ENCODE measurements at regions not wholly inside any gene's neighbourhood (a gene's known extent, or its start where the extent isn't known, plus 50 kb on each side); places are given as distances from the start of the nearest gene placed in this dataset.

DNA sequence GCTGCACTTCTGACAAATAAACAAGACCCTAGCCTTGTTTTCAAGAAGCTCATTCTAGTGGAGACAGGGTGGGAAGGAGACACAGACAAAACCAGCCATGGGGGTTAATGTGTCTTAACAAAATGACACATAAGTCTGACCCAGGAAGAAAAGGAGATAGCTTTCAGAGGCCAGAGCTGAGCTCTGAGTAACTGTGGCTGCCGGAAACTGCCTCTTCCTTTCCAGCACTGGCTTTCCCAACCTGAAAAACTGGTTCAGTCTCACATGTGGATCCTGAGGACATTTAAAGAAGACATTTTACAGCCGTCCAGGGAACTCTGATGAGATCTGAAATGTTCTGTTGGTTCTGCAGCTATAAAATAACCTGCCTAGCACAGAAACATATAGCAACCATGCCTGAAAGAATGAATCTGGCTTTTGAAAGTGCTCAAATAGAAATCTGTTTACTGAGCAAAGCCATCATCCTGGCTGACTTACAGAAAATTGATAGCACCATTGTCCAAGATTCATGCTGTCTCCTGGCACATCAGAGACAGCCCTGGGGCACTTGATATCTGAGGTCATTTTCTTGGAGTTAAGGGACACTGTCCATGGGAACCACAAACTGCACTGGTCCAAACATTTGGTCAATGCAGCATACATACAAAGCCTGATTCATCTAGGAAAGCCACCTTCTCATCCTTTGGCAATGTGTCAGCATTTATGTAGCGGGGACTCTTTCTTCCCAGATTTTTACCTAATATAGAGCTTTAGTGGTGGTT, 83.2 kb upstream of the PAX1 start:
- no peak overlapping the region for H3K14ac ChIP-seq (ENCODE audit: insufficient read depth, low read length)
- H3K4me1 Mint-ChIP-seq, result no peaks in the 10 kb centered on the region
- H3K9me3 ChIP-seq (ENCODE audit: control insufficient read depth, low read depth, low read length), result no peaks in the 10 kb centered on the region
- no peak overlapping the region for H2BK120ac ChIP-seq (ENCODE audit: low read depth, low read length, poor library complexity, severe bottlenecking)
- H2BK12ac ChIP-seq (ENCODE audit: insufficient read length, low read depth, low read length), result no peak overlapping the region
- H2BK15ac ChIP-seq (ENCODE audit: low read depth, low read length), result no peak overlapping the region
- no peak overlapping the region for H2AFZ ChIP-seq (ENCODE audit: low read length)
- no peak overlapping the region for H3K4me3 Mint-ChIP-seq
- no peak overlapping the region for H3K9ac ChIP-seq (ENCODE audit: extremely low read depth, insufficient read length, low read length)
- H3K4me1 ChIP-seq (ENCODE audit: insufficient read depth, low read length), result no peaks in the 10 kb centered on the region
- no peaks in the 10 kb centered on the region; a peak in 1 of 7 replicates for H3K36me3 Mint-ChIP-seq (ENCODE audit: insufficient read depth in 1 of 3, low read depth in 3 of 3)
- no peaks in the 10 kb centered on the region for H3K79me1 ChIP-seq (ENCODE audit: insufficient read depth, low read depth, low read length, poor library complexity, severe bottlenecking)
- no peak overlapping the region for H3K4me2 ChIP-seq (ENCODE audit: insufficient read depth, insufficient read length, low read length)
- H3T11ph ChIP-seq (ENCODE audit: low read length), result no peak overlapping the region
- no peak overlapping the region for H3K18ac ChIP-seq (ENCODE audit: insufficient read length, low read depth, low read length)
- no peaks in the 10 kb centered on the region for H3K27me3 ChIP-seq (ENCODE audit: insufficient read depth, low read length)
- H3K27ac Mint-ChIP-seq, result no peak overlapping the region
- TF ChIP-seq, protein P1, sequence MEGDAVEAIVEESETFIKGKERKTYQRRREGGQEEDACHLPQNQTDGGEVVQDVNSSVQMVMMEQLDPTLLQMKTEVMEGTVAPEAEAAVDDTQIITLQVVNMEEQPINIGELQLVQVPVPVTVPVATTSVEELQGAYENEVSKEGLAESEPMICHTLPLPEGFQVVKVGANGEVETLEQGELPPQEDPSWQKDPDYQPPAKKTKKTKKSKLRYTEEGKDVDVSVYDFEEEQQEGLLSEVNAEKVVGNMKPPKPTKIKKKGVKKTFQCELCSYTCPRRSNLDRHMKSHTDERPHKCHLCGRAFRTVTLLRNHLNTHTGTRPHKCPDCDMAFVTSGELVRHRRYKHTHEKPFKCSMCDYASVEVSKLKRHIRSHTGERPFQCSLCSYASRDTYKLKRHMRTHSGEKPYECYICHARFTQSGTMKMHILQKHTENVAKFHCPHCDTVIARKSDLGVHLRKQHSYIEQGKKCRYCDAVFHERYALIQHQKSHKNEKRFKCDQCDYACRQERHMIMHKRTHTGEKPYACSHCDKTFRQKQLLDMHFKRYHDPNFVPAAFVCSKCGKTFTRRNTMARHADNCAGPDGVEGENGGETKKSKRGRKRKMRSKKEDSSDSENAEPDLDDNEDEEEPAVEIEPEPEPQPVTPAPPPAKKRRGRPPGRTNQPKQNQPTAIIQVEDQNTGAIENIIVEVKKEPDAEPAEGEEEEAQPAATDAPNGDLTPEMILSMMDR (conservative IDR thresholded peaks at IDR 0.05), result no peak
- no peak overlapping the region for H4K91ac ChIP-seq (ENCODE audit: insufficient read length, low read depth, low read length)
- H3K27ac ChIP-seq (ENCODE audit: insufficient read length, low read depth, low read length), result no peak overlapping the region
- no peak for DNase-seq
- H4K5ac ChIP-seq (ENCODE audit: insufficient read length, low read depth, low read length), result no peak overlapping the region
- no peak overlapping the region for H3K4ac ChIP-seq (ENCODE audit: low read depth, low read length)
- no peaks in the 10 kb centered on the region for H3K79me2 ChIP-seq (ENCODE audit: insufficient read depth, low read length)
- H3K23ac ChIP-seq (ENCODE audit: insufficient read length, low read depth, low read length), result no peak overlapping the region
- H2BK5ac ChIP-seq (ENCODE audit: insufficient read length, low read length), result no peak overlapping the region
- H3K9me3 Mint-ChIP-seq, result peaks cover 8% of the 10 kb centered on the region in 2 experiments; a peak in 3 of 5 replicates
- no peak overlapping the region for H2BK20ac ChIP-seq (ENCODE audit: low read depth, low read length, poor library complexity, severe bottlenecking)
- H2AK5ac ChIP-seq (ENCODE audit: insufficient read length, low read length), result no peak overlapping the region
- no peaks in the 10 kb centered on the region for H3K23me2 ChIP-seq (ENCODE audit: insufficient read length, low read depth, low read length, poor library complexity, severe bottlenecking)
- H4K8ac ChIP-seq (replicated peaks; ENCODE audit: insufficient read length, low read depth, low read length), result no peak overlapping the region
- WGBS (ENCODE audit: extremely low coverage, insufficient read length, low lambda C conversion rate), result no CpG with 5 or more reads among the region's 3 CpGs
- H4K20me1 ChIP-seq (ENCODE audit: control insufficient read depth, insufficient read depth, insufficient read length), result no peaks in the 10 kb centered on the region
- H3K56ac ChIP-seq (ENCODE audit: insufficient read length, low read depth, low read length), result no peak overlapping the region
- peaks cover 32% of the 10 kb centered on the region for H3K27me3 Mint-ChIP-seq (ENCODE audit: low read depth)

Measured in H9 (cell line).